ENCODE measurements at regions not wholly inside any gene's neighbourhood (a gene's known extent, or its start where the extent isn't known, plus 50 kb on each side); places are given as distances from the start of the nearest gene placed in this dataset.
"Not testable (repeated sequence)": the region's sequence is repeated elsewhere in the genome, so short reads cannot be mapped to it uniquely, and the experiment has no call there.

DNA sequence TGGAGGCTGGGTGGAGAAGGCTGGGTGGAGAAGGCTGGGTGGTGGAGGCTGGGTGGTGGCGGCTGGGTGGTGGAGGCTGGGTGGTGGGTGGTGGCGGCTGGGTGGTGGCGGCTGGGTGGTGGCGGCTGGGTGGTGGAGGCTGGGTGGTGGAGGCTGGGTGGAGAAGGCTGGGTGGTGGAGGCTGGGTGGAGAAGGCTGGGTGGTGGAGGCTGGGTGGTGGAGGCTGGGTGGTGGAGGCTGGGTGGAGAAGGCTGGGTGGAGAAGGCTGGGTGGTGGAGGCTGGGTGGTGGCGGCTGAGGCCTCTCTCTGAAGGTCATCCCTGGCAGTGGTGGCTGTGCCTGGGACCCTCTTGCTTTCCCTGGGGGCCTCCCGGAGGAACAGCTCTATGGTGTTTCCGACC, 91.5 kb upstream of the COL5A1 start:
- TF ChIP-seq FOXM1 (IDR thresholded peaks at IDR 0.05; ENCODE audit: borderline replicate concordance); TARDBP (IDR thresholded peaks at IDR 0.05); NFRKB (IDR thresholded peaks at IDR 0.05); SP1 (IDR thresholded peaks at IDR 0.05); FOXA1 (IDR thresholded peaks at IDR 0.05); ZNF384 (IDR thresholded peaks at IDR 0.05): not testable (repeated sequence)
- TF ChIP-seq, protein P1, sequence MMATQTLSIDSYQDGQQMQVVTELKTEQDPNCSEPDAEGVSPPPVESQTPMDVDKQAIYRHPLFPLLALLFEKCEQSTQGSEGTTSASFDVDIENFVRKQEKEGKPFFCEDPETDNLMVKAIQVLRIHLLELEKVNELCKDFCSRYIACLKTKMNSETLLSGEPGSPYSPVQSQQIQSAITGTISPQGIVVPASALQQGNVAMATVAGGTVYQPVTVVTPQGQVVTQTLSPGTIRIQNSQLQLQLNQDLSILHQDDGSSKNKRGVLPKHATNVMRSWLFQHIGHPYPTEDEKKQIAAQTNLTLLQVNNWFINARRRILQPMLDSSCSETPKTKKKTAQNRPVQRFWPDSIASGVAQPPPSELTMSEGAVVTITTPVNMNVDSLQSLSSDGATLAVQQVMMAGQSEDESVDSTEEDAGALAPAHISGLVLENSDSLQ (IDR thresholded peaks at IDR 0.05), result not testable (repeated sequence)
